GM20000 (cell line): ENCODE measurements at regions not wholly inside any gene's neighbourhood (a gene's known extent, or its start where the extent isn't known, plus 50 kb on each side); places are given as distances from the start of the nearest gene placed in this dataset.

Experiments used
- DNase-seq: peaks from one replicate; pipeline ENCODE4 v3.0.0; 2012; ENCODE audit warnings: low spot score
- TF ChIP-seq, protein P1 (sequence below): IDR thresholded peaks from 2 replicates; pipeline ENCODE4 v1.5.1; 2012; ENCODE audit warnings: mild to moderate bottlenecking, control low read depth; ENCODE audit errors: extremely low read depth, missing control alignments

DNA sequence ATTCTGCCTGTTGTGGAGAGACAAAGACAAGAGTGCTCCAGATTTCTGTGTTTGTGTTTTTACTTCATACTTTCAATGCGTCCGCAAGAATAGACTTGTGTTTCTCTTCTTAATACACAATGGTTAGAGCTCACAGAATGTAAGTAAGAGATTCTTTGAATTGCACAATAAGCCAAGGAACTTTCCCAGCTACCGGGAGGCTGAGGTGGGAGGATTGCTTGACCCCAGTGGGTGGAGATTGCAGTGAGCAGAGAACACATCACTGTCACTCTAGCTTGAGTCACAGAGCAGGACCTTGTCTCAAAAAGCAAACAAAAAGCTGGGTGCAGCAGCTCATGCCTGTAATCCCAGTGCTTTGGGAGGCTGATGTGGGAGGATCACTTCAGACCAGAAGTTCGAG is 250.7 kb upstream of the MYO3A start:
- TF ChIP-seq, protein P1, sequence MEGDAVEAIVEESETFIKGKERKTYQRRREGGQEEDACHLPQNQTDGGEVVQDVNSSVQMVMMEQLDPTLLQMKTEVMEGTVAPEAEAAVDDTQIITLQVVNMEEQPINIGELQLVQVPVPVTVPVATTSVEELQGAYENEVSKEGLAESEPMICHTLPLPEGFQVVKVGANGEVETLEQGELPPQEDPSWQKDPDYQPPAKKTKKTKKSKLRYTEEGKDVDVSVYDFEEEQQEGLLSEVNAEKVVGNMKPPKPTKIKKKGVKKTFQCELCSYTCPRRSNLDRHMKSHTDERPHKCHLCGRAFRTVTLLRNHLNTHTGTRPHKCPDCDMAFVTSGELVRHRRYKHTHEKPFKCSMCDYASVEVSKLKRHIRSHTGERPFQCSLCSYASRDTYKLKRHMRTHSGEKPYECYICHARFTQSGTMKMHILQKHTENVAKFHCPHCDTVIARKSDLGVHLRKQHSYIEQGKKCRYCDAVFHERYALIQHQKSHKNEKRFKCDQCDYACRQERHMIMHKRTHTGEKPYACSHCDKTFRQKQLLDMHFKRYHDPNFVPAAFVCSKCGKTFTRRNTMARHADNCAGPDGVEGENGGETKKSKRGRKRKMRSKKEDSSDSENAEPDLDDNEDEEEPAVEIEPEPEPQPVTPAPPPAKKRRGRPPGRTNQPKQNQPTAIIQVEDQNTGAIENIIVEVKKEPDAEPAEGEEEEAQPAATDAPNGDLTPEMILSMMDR: no peak
- no peak for DNase-seq

DNA sequence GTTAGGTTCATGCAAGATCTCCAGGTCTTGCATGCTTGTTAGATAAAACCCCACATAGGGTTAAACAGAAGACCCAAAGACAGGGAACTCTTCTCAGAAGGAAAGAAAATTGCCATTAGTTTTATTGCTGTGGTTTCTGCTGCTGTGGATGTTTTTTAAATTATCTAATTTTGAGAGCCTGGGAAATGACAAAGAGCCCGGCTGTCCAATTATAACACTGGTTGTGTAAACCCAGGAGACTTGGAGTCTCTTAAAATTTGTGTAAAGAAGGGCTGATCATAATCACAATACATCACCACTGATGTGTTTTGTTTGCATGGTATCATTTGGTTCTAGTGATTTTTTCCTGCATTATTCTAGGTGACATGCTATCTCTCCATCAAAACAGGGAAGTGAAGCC is 246.5 kb upstream of the MYO3A start:
- DNase-seq: no peak
- TF ChIP-seq, protein P1: no peak

DNA sequence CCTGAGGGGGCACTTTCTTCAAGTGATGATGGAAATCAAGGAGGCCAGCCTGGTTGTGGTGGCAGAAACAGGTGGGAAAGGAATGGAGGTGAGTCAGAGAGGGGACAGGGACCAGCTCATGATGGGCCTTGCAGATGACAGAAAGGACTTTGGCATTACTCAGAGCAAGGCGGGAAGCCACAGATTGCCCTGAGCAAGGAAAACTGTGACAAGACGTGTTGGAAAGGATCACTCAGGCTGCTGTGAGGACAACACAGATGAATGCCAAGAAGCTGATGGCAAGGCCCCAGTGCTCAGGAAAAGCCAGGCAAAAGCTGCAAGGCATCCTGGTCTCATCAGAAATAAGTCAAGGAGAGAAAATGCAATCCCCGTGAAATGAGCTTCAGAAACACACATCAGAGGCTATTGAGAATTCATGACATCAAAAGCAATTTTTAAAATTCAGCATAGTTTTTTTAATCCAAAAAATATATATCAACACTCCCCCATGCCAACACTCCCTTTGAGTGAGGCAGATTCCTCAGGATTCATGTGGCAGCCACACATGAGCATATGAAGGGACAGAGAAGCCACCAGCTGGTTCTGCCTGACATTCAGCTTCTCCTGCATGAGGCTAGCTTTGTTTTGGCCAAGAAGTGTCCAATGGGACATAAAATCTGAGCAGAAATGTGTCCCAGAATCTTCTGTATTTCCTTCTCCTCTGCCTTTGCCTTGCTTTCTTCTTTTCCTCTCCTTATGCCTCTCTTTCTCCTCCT is 244.5 kb upstream of the MYO3A start:
- no peak for DNase-seq
- TF ChIP-seq, protein P1: no peak

DNA sequence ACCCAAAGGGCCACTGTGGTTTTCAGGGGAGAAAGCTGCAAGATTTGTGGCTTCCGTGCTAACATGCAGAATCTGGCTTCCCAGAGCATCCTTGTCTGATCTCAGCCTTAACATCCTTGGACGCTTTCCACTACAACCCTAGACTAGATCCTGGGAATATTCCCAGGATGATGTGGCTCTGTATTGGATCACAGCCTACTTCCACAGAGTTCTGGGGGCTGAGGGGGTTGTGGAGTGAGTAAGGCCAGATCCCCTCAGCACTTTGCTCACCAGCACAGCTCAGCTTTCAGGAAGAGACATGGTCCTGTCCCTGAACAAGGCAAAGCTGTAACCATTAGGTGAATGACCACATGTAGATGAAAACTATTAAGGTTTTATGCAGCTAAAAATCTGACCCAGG is 241.3 kb upstream of the MYO3A start:
- no peak for DNase-seq

DNA sequence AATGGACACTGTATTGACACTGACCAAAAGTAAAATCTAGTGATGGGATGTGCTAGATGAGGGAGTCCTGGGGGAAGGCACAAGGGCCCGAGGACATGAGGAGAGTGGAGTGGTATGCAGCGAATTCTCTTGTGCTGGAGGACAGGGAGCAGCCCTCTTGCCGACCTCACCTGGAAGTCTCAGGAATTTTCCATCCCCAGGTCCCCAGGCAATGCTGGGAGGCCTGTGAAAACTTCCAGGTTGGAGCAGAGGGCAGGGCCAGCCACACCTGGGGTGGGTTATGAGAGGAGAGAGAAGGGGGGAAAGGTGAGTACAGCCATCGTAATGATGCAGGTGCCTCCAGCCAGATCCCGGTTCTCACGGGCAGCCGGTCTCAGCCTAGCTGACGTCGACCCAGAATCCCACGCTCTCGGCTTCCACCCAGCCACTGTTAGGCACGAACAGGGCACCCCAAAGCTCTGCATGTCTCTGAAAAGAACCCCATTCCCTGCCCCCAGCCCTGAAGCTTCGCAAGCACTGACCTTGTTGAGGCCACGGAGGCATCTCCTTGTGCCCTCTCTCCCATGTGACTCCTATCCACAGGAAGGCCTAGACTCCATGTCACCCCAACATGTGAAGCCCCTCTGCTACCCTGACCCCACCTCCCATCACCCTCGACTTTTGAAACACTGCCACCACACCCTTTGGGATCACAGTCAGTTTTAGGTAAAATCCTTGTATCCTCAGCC is 239.7 kb upstream of the MYO3A start:
- TF ChIP-seq, protein P1: no peak
- no peak for DNase-seq

More for the DNA sequence above, 241.3 kb upstream of the MYO3A start:
- TF ChIP-seq, protein P1: no peak

DNA sequence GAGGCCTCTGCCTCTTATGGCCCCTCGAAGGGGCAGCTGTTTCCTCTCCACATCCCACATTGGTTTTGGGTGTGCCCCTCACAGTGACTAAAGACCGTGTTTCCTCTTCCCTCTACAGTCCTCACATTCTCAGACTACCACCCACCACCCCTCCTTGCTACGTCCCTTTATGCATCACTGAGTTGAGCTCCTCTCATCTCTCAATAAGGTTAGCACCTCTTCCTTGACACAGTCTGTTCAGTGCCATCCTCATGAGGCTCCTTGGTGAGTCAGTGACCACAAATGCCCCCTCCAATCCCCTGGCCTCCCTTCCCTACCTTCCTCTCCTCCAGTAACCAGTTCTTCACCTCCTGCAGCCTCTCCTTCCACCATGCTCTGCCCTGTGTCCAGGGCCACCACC is 239.1 kb upstream of the MYO3A start:
- TF ChIP-seq, protein P1: no peak
- DNase-seq: no peak

DNA sequence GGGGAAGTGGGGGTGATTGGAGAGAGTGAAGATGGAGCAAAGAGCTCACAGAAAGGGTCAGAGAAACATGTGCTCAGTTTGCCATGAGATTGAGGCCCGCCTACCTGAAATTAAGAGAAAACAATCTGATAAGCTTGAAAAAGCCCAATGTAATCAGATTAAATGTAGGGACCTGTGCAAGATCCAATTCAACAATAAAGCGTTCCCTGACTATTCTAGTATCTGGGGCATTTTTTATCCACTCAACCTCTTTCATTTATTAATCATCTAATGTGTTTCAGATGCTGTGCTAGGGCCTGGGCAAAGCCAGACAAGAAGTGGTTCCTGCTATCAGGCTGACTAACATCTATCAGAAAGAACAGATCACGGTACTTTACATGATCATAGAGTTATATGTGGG is 238.4 kb upstream of the MYO3A start:
- TF ChIP-seq, protein P1: no peak

More for the DNA sequence above, 238.4 kb upstream of the MYO3A start:
- DNase-seq: no peak
